ENCODE measurements at regions not wholly inside any gene's neighbourhood (a gene's known extent, or its start where the extent isn't known, plus 50 kb on each side); places are given as distances from the start of the nearest gene placed in this dataset.

- no peak overlapping the region for H2BK12ac ChIP-seq (ENCODE audit: insufficient read length, low read depth, low read length)
Observed at GRCh38 chr4:115883231-115883630, 769.8 kb upstream of the NDST4 start.

More at GRCh38 chr4:115883231-115883630, 769.8 kb upstream of the NDST4 start:
- no peak overlapping the region for H2BK20ac ChIP-seq (ENCODE audit: low read depth, low read length, poor library complexity, severe bottlenecking)
- H3K9ac ChIP-seq (ENCODE audit: extremely low read depth, insufficient read length, low read length) = no peak overlapping the region
- no peak overlapping the region for H3K4me3 Mint-ChIP-seq
- no peaks in the 10 kb centered on the region for H3K79me2 ChIP-seq (ENCODE audit: insufficient read depth, low read length)
- DNase-seq = no peak
- H3K4me2 ChIP-seq (ENCODE audit: insufficient read depth, insufficient read length, low read length) = no peak overlapping the region
- no peak overlapping the region for H3K27ac ChIP-seq (ENCODE audit: insufficient read length, low read depth, low read length)
- H3T11ph ChIP-seq (ENCODE audit: low read length) = no peak overlapping the region
- H2BK120ac ChIP-seq (ENCODE audit: low read depth, low read length, poor library complexity, severe bottlenecking) = no peak overlapping the region
- H2BK15ac ChIP-seq (ENCODE audit: low read depth, low read length) = no peak overlapping the region
- no peak overlapping the region for H3K14ac ChIP-seq (ENCODE audit: insufficient read depth, low read length)
- no peaks in the 10 kb centered on the region for H3K79me1 ChIP-seq (ENCODE audit: insufficient read depth, low read depth, low read length, poor library complexity, severe bottlenecking)
- H3K4ac ChIP-seq (ENCODE audit: low read depth, low read length) = no peak overlapping the region
- no peaks in the 10 kb centered on the region for H3K4me1 ChIP-seq (ENCODE audit: insufficient read depth, low read length)
- no peak for TF ChIP-seq CTCF (conservative IDR thresholded peaks at IDR 0.05)
- no peak overlapping the region for H4K8ac ChIP-seq (replicated peaks; ENCODE audit: insufficient read length, low read depth, low read length)
- no peaks in the 10 kb centered on the region for H3K9me3 ChIP-seq (ENCODE audit: control insufficient read depth, low read depth, low read length)
- no peak overlapping the region for H3K56ac ChIP-seq (ENCODE audit: insufficient read length, low read depth, low read length)
- H3K18ac ChIP-seq (ENCODE audit: insufficient read length, low read depth, low read length) = no peak overlapping the region
- H3K9me3 Mint-ChIP-seq = no peaks in the 10 kb centered on the region
- WGBS (ENCODE audit: extremely low coverage, insufficient read length, low lambda C conversion rate) = no CpG with 5 or more reads among the region's 1 CpG
- H2AK5ac ChIP-seq (ENCODE audit: insufficient read length, low read length) = no peak overlapping the region
- H3K4me1 Mint-ChIP-seq = peaks cover 0 to 5% of the 10 kb centered on the region in 2 experiments; a peak in 2 of 4 replicates
- no peak overlapping the region for H2AFZ ChIP-seq (ENCODE audit: low read length)
- H3K27ac Mint-ChIP-seq = no peak overlapping the region
- no peak overlapping the region for H3K23ac ChIP-seq (ENCODE audit: insufficient read length, low read depth, low read length)
- H3K23me2 ChIP-seq (ENCODE audit: insufficient read length, low read depth, low read length, poor library complexity, severe bottlenecking) = no peaks in the 10 kb centered on the region
- no peak overlapping the region for H4K5ac ChIP-seq (ENCODE audit: insufficient read length, low read depth, low read length)
- no peak overlapping the region for H2BK5ac ChIP-seq (ENCODE audit: insufficient read length, low read length)
- no peak overlapping the region for H4K91ac ChIP-seq (ENCODE audit: insufficient read length, low read depth, low read length)
- no peaks in the 10 kb centered on the region for H4K20me1 ChIP-seq (ENCODE audit: control insufficient read depth, insufficient read depth, insufficient read length)
- no peaks in the 10 kb centered on the region for H3K27me3 ChIP-seq (ENCODE audit: insufficient read depth, low read length)
- H3K27me3 Mint-ChIP-seq (ENCODE audit: low read depth) = no peaks in the 10 kb centered on the region
- no peaks in the 10 kb centered on the region; a peak in 1 of 7 replicates for H3K36me3 Mint-ChIP-seq (ENCODE audit: insufficient read depth in 1 of 3, low read depth in 3 of 3)
